ENCODE measurements at regions not wholly inside any gene's neighbourhood (a gene's known extent, or its start where the extent isn't known, plus 50 kb on each side); places are given as distances from the start of the nearest gene placed in this dataset.
"Not testable (repeated sequence)": the region's sequence is repeated elsewhere in the genome, so short reads cannot be mapped to it uniquely, and the experiment has no call there.

DNA sequence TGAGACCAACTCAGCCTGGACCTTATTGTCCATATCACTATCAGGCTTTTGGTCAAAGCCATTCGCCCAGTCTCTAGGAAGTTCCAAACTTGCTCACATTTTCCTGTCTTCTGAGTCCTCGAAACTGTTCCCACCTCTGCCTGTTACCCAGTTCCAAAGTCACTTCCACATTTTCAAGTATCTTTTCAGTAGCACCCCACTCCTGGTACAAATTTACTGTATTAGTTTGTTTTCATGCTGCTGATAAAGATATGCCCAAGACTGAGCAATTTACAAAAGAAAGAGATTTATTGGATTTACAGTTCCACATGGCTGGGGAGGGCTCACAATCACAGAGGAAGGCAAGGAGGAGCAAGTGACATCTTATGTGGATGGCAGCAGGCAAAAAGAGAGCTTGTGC lies 932.0 kb upstream of the PCDH7 start:
- peaks cover 14 to 16% of the 10 kb centered on the region in 2 donors for H3K36me3 Mint-ChIP-seq

GRCh38 chr4:29805245-29805644 lies 914.9 kb upstream of the PCDH7 start:
- Mint-ChIP-seq H3K36me3 (no peaks in the 10 kb centered on the region), H3K9me3 (peaks cover 12 to 21% of the 10 kb centered on the region in 2 donors), H3K27ac (no peak overlapping the region)
- ATAC-seq (no peak), DNase-seq (ENCODE audit: low spot score in 2 of 2) (no peak)

More for the DNA sequence above, 932.0 kb upstream of the PCDH7 start:
- H3K27ac Mint-ChIP-seq; ATAC-seq; DNase-seq (ENCODE audit: low spot score in 2 of 2): not testable (repeated sequence)
- peaks cover 17 to 34% of the 10 kb centered on the region in 2 donors for H3K9me3 Mint-ChIP-seq

DNA sequence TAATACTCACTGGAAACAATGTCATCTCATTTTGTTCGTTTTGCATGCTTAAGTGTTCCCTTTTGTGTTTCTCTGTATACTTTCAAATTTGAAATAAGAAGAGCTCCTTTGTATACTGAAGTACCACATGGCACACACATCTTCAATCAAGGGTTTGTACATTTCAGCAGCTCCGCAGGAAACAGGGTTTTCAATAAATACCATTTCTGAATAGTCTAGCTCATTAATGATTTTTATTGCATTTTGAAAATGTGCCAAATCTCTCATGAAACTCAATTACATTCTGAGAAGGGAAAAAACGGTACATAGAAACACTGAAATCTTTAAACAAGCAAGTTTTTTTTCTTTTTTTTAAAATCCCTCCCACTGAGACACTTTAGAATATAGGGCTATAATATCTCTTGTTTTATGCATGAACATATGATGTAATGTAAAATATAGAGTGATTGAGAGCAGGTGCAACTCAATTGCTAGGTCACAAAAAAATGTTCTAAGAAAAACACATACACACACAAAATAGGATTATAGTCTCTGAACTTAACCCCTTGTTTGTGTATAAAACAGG lies 914.2 kb upstream of the PCDH7 start:
- Mint-ChIP-seq H3K27ac (no peak overlapping the region), H3K36me3 (no peaks in the 10 kb centered on the region), H3K9me3 (peaks cover 11 to 24% of the 10 kb centered on the region in 2 donors)
- no peak for ATAC-seq
- DNase-seq (ENCODE audit: low spot score in 2 of 2), result no peak

DNA sequence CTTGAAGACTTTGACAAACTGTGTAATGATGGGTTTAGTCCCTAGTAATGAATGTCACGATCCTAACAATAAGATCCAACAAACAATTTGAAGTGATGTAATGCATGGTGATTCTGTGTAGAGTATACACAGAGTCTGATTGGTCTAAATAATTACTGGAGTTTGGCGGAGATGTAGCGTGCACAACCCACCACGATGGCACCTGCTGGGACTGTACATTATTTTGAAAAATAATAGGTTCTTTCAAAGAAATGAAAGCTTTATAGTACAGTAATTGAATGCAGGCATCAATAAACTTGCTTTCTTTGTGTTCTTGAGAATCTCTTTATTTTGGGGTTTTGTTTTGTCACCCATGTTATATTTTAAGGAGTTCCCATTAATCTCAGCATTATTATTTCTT lies 902.2 kb upstream of the PCDH7 start:
- ATAC-seq (no peak), DNase-seq (ENCODE audit: low spot score in 2 of 2) (no peak)
- Mint-ChIP-seq H3K9me3 (peaks cover 18 to 19% of the 10 kb centered on the region in 2 donors), H3K27ac (no peak overlapping the region), H3K36me3 (no peaks in the 10 kb centered on the region)

GRCh38 chr4:29829067-29829466 lies 891.1 kb upstream of the PCDH7 start:
- Mint-ChIP-seq H3K27ac (no peak overlapping the region), H3K36me3 (peaks cover 0 to 4% of the 10 kb centered on the region in 2 donors), H3K9me3 (peaks cover 23 to 33% of the 10 kb centered on the region in 2 donors)
- ATAC-seq (no peak), DNase-seq (ENCODE audit: low spot score in 2 of 2) (no peak)

DNA sequence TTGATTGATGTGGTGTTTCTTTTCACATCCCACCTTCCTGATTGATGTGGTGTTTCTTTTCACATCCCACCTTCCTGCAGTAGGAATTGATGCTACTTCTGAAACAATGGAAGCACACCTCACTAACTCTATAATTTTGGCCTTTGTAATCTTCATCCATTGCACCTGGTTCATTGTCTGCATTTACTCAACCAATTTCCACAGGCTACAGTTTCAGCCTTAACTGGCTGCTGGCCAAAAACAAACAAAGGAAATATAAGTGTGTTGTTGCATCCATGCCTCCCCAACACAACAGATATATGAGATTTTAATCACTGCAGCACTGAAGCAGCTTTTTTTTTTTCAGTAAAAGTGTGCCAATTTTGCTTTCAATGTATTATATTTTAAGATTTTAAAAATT lies 867.6 kb upstream of the PCDH7 start:
- Mint-ChIP-seq H3K27ac (no peak overlapping the region), H3K9me3 (peaks cover 10 to 18% of the 10 kb centered on the region in 2 donors), H3K36me3 (peaks cover 0 to 4% of the 10 kb centered on the region in 2 donors)
- ATAC-seq (no peak), DNase-seq (ENCODE audit: low spot score in 2 of 2) (no peak)

DNA sequence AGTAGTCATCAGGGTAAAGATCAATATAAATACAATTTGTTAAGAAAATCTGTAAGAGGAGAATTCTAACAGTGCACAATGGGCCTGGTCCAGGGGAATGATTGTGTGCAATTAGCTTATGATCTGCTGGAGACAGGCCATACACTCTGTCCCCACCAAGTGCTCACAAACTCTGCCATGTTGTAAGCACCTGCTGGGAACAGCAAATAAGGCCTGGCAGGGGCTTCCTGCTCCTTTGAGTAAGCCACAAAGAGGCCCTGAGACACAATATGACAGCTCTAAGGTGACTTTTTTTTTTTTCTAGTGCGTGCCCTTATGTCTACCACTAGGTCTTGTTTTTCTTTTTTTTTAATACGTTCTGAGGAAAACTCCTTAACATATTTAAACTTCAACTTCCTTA lies 866.3 kb upstream of the PCDH7 start:
- DNase-seq (ENCODE audit: low spot score in 2 of 2) (no peak), ATAC-seq (no peak)
- H3K9me3 Mint-ChIP-seq, result peaks cover 15 to 22% of the 10 kb centered on the region in 2 donors
- H3K36me3 Mint-ChIP-seq, result peaks cover 0 to 4% of the 10 kb centered on the region in 2 donors
- no peak overlapping the region for H3K27ac Mint-ChIP-seq

DNA sequence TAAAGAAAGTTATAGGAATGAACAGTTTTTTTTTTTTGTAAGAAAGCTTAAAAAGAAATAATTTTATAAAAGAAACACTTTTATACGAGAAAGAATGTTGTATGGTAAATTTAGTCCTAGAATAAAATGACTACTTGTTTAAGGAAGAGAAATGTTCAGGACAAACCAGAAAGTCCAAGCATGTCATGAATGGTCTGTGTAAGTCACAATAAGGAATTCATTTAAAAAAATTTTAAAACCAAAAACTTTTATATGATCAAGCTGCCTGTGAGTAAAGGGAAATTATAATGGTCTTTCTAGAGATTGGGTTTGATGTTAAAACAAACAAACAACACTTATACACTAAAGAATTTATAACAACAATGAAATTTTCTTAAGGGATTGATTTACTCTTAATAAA lies 858.9 kb upstream of the PCDH7 start:
- ATAC-seq (no peak), DNase-seq (ENCODE audit: low spot score in 2 of 2) (no peak)
- no peaks in the 10 kb centered on the region for H3K36me3 Mint-ChIP-seq
- peaks cover 23% of the 10 kb centered on the region in 2 donors for H3K9me3 Mint-ChIP-seq
- no peak overlapping the region for H3K27ac Mint-ChIP-seq

DNA sequence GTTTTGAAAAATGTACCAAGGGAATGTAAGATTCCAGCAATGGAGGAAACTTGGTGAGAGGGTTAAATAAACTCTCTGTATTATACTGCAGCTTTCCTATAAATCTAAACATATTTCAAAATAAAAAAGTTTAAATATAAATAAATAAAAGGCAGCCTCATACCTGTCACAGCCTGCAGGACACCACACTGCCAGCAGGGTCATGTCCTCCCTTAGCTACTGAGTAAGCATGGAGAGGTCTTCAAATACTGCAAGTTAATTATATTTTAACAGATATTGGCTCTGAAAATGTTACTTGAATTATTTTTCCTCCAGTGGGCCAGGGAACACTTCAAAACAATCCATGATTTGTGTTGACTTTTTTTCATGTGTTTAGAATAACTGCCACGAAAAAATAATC lies 852.8 kb upstream of the PCDH7 start:
- Mint-ChIP-seq H3K27ac (no peak overlapping the region), H3K9me3 (peaks cover 12 to 14% of the 10 kb centered on the region in 2 donors), H3K36me3 (peaks cover 0 to 4% of the 10 kb centered on the region in 2 donors)
- DNase-seq (ENCODE audit: low spot score in 2 of 2) (no peak), ATAC-seq (no peak)

- Mint-ChIP-seq H3K27ac (no peak overlapping the region), H3K9me3 (peaks cover 4 to 7% of the 10 kb centered on the region in 2 donors), H3K36me3 (no peaks in the 10 kb centered on the region)
- DNase-seq (ENCODE audit: low spot score in 2 of 2) (no peak), ATAC-seq (no peak)
These were observed 819.8 kb upstream of the PCDH7 start for GRCh38 chr4:29900336-29900735.

- H3K27ac Mint-ChIP-seq, result no peak overlapping the region
These were observed 811.9 kb upstream of the PCDH7 start for GRCh38 chr4:29908276-29908675.

DNA sequence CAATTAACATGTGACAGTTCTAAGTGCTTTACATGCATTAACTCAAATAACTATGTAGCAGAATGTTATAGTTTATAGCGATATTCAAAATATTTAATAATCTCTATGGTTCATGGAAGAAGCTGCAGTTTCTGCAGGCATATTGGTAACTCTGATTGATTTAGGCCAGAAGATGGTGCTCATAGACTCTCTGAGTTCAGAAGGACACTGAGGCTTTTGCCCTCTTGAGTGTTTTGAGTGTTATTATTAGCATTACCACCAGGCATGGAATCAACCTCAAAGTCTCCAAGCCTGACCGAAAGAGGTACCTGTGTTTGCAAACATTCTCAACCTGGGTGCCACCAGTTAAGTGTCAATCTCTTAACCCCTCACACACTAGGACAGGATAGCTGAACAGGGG lies 792.3 kb upstream of the PCDH7 start:
- ATAC-seq (no peak), DNase-seq (ENCODE audit: low spot score in 2 of 2) (no peak)
- peaks cover 18 to 28% of the 10 kb centered on the region in 2 donors for H3K9me3 Mint-ChIP-seq
- H3K36me3 Mint-ChIP-seq, result peaks cover 0 to 11% of the 10 kb centered on the region in 2 donors
- no peak overlapping the region for H3K27ac Mint-ChIP-seq

More at GRCh38 chr4:29908276-29908675, 811.9 kb upstream of the PCDH7 start:
- DNase-seq (ENCODE audit: low spot score in 2 of 2) (no peak), ATAC-seq (no peak)
- Mint-ChIP-seq H3K9me3 (peaks cover 5 to 12% of the 10 kb centered on the region in 2 donors), H3K36me3 (peaks cover 0 to 7% of the 10 kb centered on the region in 2 donors)

DNA sequence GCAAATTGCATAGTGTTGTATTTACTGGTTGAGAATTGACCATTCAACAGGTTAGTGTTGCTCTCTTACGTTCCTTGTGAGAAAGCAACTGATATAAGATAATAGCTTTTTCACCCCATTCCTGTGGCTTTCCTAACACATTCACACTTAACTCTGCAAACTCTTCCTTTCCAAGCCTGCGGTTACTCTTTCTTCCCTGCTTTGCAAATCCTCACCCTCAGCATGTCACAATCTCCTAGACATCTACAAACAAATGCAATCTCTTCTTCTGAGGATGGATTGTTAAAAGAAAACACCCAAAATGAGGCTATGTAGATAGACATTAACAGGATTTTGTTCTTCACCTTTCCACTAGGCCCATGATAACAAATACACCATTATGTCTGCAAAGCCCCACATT lies 771.7 kb upstream of the PCDH7 start:
- ATAC-seq (no peak), DNase-seq (ENCODE audit: low spot score in 2 of 2) (no peak)
- H3K27ac Mint-ChIP-seq, result no peak overlapping the region
- H3K9me3 Mint-ChIP-seq, result peaks cover 11 to 25% of the 10 kb centered on the region in 2 donors
- no peaks in the 10 kb centered on the region for H3K36me3 Mint-ChIP-seq

DNA sequence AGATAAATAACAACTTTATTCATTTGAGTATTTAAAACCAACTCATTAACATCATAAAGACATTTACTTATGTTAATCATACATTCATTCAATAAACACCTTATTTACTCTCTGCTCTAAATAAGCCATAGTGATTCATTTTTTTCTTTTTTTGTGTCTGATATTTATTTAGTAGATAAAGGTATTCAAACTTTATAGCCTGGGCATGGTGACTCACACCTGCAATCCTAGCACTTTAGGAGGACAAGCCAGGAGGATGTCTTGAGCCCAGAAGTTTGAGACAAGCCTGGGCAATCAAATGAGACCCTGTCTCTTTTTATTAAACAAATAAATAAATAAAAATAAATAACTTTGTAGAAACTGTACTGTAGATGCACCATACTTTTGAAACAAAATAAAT lies 771.3 kb upstream of the PCDH7 start:
- no peak for ATAC-seq
- H3K27ac Mint-ChIP-seq, result no peak overlapping the region
- DNase-seq (ENCODE audit: low spot score in 2 of 2), result no peak
- H3K36me3 Mint-ChIP-seq, result no peaks in the 10 kb centered on the region
- H3K9me3 Mint-ChIP-seq, result peaks cover 7 to 21% of the 10 kb centered on the region in 2 donors

DNA sequence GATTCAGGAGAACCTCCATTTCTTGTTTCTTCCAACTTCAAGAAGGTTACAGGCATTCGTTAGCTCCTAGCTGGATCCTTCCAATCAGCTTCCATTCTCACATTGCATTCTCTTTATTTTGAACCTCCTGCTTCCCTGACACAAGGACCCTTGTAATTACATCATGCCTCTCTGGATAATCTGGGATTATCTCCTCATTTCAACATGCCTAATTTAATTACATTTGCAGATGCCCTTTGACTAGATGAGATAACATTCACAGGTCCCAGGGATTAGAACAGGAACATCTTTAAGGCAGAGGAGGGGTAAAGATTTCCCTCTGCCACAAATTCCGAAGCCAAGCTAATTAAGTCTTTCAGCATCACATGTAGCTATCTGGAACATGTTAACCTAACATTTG lies 753.8 kb upstream of the PCDH7 start:
- no peak for DNase-seq (ENCODE audit: low spot score in 2 of 2)
- ATAC-seq, result no peak
- no peak overlapping the region for H3K27ac Mint-ChIP-seq
- H3K36me3 Mint-ChIP-seq, result no peaks in the 10 kb centered on the region
- peaks cover 0 to 8% of the 10 kb centered on the region in 2 donors for H3K9me3 Mint-ChIP-seq

- Mint-ChIP-seq H3K9me3 (peaks cover 0 to 4% of the 10 kb centered on the region in 2 donors), H3K27ac (no peak overlapping the region), H3K36me3 (no peaks in the 10 kb centered on the region)
- DNase-seq (ENCODE audit: low spot score in 2 of 2) (no peak), ATAC-seq (no peak)
These were observed 749.5 kb upstream of the PCDH7 start for GRCh38 chr4:29970626-29971025.

DNA sequence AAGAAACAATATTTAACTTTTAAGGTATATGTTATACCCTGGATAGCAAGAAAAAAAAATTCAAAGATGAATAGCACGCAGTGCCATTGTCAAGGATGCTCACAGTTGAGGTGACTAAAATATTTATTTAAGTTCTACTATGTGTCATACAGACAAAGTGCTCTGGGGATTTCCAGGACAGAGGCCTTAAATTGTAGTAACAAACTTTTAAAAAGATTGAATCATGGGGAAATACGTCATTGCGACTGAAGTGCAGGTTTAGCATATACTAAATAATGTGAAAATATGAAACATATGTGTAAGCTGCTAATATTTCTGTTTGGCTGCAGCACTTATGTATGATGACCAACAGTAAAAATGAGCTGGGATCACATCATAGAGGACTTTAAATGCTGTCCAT lies 748.0 kb upstream of the PCDH7 start:
- Mint-ChIP-seq H3K36me3 (no peaks in the 10 kb centered on the region), H3K9me3 (peaks cover 0 to under 1% of the 10 kb centered on the region in 2 donors), H3K27ac (no peak overlapping the region)
- no peak for DNase-seq (ENCODE audit: low spot score in 2 of 2)
- no peak for ATAC-seq

- H3K9me3 Mint-ChIP-seq, result peaks cover 9% of the 10 kb centered on the region in 2 donors
- H3K27ac Mint-ChIP-seq, result no peak overlapping the region
- DNase-seq (ENCODE audit: low spot score in 2 of 2) (no peak), ATAC-seq (no peak)
- no peaks in the 10 kb centered on the region for H3K36me3 Mint-ChIP-seq
These were observed 736.3 kb upstream of the PCDH7 start for GRCh38 chr4:29983890-29984289.

Data from activated naive CD4-positive, alpha-beta T cell treated with anti-CD3 and anti-CD28 coated beads, Interleukin-2, amount 50 U/mL, for 72 hours (primary cell).